Globus pallidus (tissue), 1 donor: ENCODE measurements at regions not wholly inside any gene's neighbourhood (a gene's known extent, or its start where the extent isn't known, plus 50 kb on each side); places are given as distances from the start of the nearest gene placed in this dataset.

Experiments used
- DNase-seq: peaks from one replicate; pipeline ENCODE4 v3.0.0-alpha.2; 2015; ENCODE audit warnings: low spot score

DNA sequence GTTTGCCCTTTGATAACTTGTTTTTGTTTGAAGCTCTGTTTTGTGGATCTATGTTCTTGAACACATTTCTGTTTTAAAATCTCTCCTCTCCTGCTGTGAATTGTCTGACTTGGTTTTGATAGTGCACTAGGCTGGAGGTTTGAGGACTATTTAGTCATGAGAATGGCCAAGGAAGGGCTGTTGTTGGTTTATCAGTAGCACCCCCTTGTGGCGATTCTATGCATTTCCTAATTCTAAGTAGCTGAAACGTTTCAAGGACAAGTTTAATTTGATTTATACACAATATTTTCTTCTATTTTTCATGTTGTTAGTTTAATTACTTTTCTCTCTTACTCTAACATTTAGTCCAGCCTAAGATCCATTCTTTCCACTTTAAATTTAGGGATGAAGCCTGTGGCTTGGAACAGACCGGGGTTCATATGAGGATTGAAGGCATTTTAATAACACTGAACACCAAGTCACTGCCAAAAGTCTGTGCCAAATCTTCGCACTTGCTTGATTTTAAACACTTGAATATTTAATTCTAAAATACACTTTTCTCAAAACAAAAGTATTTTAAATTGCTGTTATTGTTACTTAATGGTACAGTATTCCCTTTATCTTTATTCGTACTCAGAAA is 166.0 kb downstream of the SOCS6 start:
- DNase-seq, result peak; percentile 77

DNA sequence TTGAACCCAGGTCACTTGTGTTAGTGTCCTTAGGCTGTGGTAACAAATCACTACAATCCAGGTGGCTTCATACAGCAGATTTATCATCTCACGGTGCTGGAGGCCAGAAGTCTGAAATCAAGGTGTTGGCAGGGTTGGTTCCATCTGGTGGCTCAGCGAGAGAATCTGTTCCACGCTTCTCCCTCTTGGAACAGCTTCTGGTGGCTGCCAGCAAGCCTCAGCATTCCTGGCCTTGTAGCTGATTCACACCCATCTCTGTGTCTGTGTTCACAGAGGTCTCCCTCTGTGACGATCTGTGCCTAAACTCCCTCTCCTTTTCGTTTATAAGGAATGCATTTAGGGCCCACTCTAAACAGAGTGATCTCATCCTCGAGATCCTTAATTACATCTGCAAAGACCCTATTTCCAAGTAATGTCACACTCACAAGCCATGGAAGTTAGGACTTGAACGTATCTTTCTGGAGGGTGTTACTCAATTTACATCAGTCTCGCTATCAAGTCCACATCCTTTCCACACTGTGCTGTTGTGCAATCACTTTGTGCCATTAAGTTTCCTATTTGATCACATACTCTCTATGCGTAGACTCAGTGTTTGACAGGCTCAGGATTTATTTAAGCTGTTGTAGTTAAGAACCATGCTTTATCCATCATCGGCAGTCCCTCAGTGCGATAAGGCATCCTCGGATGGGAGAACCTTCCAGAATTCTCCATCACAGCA is 164.4 kb downstream of the SOCS6 start:
- DNase-seq, result no peak

DNA sequence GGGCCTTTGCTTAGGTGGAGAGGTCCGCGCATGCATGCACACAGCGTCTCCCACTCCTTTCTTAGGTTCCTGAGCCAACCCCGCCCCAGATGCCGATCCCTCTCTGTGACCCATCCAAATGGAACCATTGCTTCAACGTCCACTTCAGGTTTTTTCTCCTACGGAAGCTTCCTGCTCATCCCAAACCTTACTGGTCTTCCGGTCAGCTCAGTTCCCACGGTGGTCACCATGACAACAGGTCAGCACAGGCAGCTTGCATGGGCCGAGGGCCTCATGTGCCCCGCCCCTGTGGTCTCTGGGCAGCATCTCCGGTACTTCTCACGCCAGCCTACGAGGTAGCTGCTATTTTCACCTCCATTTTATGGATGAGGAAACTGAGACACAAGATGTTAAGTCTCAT is 163.7 kb downstream of the SOCS6 start:
- no peak for DNase-seq

DNA sequence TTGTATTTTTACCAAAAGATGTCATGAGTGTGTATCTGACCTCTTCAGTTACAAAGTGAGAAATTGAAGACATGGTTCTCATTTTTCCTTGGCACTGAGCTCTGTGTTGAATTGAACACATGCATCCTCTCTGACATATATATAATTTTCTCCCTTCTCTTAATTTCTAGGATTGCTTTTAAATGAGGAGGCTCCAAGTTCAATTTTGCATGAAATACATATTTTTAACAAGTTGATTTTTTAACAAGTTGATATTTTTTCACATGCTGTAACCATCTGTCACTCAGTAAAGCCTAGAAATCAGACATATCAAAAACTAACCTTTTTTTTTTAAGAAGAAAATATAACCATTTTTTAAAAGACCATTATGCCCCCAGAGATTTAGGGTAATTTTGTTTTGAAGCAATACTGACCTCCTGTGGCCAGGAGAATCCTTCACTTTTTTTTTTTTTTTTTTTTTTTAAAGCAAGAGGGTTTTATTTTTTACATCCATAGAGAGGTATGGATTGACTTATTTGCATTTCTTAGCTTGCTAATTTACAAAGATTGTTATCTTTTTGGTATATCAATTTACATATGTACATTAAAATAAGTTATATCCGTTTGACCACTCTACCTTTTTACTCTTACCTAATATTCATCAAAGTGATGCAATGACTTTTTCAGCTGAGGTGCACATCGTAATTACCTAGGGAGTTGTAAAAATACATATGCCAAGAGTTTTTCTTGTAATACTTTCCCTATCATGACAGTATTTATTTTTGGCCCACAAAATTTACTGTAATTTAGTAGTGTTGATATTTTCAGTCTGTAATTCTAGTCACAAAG is 161.8 kb downstream of the SOCS6 start:
- DNase-seq, result no peak

DNA sequence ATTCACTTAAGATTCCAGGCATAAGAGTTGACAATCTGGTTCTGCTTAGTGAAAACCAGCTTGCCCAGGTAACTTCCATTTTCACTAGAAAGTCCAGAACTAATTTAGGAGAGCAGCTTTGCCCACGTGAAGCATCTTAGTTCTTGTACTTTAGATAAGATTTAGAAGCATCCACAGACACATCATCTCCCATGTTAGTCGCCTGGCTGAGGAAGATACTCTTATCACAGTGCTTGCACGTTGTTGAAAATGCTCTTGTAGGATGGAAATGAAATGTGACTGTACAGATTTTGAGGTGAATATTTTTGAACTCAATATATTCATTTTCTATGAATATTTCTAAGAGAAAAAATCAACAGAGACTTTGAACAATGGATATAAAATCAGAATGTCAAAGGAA is 159.7 kb downstream of the SOCS6 start:
- no peak for DNase-seq

DNA sequence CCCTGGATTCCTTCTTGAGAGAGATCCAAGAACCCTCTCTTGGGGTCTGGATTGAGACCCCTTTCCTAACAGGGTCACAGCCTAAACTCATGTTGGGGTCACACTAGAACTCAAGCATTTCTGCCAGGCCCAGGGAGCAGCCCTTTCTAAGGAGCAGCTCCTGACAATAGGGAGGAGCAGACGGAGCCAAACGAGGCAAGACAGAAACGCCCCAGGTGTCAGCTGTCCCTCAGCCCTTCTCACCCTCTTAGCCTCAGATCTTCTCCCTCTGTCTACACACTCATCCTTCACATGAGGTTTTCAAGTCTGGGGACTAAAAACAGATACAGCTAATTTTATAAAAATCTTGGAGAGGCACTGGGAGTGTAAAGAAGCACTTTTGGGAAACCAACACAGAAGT is 157.2 kb downstream of the SOCS6 start:
- no peak for DNase-seq

DNA sequence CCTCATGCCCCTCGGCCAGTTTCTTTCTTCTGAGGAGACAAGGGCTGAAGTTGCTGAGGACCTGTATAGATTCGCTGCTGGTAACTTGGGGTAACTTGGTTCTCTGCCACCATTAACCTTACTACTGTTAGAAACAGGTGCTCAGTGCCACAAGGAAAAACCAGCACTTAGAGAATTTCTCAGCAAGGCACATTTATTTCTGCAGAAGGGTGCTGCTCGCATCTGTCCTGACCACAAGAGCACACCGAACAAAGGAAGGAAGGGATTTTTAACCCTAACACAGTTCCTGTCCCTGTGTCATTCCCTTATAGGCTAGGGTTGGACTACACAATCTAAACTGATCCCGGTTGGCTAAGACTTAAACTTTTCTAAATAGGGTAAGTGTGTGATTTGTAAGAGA is 154.1 kb downstream of the SOCS6 start:
- DNase-seq, result no peak

DNA sequence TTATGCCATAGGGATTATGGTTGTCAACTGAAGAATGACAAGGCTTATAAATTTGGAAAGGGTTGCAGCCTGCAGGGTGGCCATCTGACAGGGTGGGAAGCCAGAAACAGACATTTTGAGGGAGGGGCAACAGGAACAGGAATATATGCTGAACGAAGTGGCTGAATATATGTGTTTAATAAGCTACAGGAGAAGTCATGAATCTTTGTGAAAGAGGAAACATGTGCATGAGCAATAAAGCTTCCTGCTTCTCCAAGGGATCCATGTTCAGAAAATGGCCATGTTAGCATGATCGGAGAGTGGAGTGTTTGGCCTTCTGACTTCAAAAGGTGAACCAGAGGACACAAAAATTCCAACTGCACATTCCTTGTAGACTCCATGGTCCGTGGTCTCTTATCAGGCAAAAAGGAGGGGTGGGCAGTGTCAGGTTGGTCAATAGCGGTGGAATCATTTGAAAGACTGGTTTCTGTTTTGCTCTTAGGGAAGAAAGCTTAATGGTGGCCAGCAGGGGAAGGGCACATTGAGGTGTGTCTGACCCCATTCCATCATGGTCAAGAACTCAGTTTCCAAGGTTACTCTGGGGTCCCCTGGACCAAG is 144.1 kb downstream of the SOCS6 start:
- no peak for DNase-seq

DNA sequence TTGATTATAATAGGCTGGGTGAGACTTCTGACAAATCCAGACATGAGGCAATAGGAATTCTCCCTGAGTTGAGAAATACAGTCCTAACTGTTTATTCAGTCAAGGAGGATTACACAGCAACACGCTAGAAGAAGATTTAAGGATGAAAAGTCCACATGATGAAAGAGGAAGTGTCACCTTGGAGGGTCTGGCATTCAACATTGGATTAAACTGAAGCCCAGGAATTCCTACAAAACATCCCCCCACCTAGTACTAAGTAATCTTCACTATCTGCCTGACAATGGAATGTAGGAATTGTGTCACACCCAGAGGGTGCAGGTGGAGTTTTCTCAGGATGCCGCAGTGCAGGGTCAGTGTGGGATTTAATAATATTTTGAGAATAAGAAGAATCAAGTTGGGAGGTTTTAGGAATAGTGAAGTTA is 142.4 kb downstream of the SOCS6 start:
- DNase-seq, result no peak

DNA sequence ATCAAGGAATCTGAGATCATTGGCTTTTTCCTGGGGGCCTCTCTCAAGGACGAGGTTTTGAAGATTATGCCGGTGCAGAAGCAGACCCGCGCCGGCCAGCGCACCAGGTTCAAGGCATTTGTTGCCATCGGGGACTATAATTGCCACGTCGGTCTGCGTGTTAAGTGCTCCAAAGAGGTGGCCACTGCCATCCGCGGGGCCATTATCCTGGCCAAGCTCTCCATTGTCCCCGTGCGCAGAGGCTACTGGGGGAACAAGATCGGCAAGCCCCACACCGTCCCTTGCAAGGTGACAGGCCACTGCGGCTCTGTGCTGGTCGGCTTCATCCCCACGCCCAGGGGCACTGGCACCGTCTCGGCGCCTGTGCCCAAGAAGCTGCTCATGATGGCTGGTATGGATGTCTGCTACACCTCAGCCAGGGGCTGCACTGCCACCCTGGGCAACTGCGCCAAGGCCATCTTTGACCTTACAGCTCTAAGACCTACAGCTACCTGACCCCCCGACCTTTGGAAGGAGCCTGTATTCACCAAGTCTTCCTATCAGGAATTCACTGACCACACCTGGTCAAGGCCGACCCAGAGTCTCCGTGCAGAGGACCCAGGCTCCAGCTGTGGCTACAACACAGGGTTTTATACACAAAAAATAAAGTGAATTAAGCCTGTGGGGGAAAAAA is 141.8 kb downstream of the SOCS6 start:
- DNase-seq, result no peak

DNA sequence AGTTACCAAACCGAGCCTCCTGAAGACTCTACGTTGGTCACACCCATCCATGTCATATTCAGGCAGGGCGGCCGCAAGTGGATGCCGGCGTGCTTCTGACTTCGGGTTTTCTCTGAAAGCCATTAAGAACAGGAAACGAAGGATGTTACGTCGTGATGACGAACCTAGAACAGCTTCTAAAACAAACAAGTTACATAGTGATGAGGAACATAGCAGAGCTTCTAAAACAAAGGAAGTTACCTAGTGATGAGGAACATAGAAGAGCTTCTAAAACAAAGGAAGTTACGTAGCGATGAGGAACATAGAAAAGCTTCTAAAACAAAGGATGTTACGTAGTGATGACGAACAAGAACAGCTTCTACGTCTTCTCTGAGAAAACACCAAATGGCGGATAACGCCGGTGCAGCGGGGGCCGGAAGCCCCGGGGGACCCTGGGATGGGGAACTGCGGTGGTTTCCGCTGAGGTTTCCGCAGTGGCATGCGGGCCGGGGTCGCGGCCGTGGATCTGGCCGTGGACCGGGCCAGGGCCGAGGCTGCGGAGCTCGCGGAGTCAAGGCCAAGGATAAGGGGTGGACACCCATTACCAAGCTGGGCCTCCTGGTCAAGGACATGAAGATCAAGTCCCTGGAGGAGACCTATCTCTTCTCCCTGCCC is 141.1 kb downstream of the SOCS6 start:
- no peak for DNase-seq

DNA sequence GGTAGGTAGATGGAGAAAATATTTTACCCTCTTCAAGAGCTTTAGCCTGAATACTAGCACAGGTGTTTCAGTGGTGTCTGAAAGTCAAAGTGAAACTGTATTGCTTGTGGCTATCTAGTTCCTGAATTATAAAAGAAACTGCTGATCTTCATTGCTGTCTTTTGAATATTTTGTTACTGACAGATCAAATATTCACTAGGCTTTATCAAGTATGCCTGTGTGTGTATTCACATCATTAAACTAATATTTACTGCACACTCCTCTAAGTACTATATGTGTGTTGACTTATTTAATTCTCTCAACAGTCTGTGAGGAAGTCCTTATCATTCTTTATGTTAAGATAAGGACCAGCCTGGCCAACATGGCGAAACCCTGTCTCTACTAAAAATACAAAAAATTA is 139.6 kb downstream of the SOCS6 start:
- DNase-seq, result no peak

DNA sequence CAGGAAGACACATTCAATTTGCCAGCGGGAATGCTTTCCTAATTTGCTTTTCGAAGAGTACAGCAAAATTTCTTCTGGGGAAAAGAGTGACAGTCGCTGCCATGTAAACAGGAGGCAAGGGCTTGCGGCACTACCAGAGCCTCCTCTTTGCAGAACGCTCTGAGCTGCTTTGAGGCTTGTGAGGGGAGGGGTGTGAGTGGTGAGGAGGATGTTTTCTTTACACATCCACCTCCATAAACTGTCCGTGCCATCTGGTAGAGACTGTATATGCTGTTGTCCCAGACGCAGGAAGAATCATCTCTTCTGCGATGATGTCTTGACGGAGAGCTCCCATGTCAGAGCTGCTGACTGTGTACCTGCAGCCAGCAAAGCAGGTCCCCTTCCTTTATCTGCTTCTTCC is 138.0 kb downstream of the SOCS6 start:
- no peak for DNase-seq

DNA sequence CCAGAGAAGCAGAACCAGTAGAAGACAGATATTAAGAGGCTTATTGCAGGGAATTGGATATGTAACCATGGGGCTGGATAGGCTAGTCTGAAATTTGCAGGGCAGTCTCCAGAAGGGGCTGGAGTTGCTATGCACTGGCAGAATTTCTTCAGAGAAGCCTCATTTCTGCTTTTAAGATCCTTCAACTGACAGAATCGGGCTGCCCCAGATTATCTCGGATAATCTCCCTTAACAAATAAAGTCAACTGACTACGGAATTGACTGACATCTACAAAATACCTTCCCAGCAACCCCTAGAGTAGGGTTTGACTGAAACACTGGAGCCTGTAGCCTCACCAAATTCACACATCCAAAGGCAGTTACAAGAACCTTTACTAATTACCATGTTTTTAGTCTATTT is 136.4 kb downstream of the SOCS6 start:
- no peak for DNase-seq

DNA sequence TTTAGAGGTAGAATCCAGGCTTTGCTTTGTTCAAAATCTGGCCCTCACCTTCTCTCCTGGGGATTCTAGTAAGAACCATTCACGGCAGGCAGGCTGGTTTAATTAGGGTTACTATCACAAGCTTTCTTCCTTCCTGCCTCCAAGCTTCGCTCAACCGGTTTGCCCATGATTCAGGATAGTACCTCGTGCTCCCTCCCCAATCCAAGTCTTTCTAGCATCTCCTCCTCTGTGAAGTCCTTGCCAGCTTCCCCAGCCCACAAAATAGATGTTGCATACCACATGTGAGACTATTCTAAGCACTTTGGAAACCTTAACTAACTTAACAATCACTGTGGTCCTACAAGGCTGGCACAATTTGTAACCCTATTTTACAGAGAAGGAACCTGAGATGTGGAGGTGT is 135.1 kb downstream of the SOCS6 start:
- DNase-seq, result no peak

DNA sequence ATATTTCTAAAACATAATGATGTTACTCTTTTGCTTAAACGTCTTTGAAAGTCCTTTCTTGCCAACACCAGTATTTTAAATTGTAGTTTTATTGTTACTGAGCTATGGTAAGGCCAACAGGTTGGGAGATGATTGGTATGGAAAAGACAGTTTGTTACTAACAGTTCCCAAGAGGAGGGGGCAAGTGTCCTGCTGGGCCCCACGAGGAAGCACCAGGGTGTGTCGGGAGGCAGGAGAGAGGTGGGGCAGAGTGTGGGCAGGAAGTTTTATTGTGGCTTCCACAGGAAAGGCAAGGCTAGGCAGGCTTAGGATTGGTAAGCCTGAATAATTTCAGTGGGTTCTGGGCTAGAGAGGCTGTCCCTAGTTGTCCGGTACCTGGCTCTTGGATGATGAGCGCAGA is 134.3 kb downstream of the SOCS6 start:
- no peak for DNase-seq

DNA sequence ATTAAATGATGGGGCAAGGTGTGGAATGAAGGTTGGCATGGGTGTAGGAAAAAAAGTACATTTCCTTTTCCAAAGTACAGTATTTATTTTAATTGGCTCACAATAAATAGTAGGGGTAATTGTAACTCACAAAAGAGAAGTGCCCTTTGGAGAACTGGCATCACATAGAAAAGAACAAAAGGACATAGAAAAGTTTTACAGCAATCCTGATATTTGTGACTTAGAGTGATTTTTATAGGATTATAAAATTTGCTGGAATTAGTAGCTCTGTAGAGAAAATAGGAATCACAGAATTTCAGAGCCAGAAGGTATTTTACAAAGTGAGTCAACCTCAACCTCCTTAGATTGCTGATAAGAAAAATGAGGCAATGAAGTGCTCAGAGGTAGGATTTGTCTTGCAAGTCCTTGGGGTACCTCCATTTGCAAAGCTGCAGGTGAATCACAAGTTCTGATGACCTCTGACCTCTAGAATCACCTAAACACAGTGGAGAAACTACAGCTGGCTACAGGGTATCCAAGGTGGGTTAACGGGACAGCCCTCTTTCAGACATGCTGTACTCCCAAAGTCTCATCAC is 133.6 kb downstream of the SOCS6 start:
- DNase-seq, result no peak

DNA sequence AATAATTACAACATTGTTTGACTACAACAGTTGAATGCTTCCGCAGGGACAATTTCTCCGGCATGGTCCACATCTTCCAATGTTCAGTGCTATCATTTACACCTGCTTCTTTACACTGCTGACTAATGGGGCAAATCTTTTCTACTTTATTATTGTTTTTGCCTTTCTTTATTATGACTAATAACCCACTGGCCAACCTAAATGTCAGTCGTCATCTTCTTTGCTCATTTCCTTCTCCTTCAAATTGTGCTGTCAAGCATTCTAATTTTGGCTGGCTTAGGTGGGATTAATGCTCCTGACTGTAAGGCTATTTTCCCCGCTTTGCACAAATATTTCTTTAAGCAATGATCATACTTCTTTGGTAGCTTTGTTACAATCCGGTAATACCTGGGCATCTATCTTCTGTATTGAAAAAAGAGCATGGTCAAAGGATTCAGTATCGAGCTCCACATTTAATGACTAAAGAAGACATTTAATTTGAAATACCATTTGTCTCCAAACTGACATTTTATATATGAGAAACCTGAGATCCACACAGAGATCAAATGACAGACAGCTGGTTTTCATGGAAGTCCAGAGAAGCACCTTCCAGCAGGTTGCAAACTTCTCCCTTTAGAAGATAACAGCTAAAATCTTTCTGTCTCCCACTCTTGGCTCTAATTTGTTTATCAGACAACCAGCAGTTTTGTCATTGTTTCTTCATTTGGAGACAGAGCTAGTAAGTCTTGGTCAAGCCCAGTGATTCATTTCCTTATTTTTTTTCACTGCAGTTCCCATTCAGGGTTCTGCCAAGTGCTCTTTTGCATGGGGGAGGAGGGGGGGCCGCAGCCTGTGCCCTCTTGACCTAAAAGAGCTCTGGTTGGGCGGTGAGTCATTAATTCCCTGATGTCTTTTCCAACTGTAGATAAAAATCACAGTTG is 132.9 kb downstream of the SOCS6 start:
- DNase-seq, result peak; percentile 51

DNA sequence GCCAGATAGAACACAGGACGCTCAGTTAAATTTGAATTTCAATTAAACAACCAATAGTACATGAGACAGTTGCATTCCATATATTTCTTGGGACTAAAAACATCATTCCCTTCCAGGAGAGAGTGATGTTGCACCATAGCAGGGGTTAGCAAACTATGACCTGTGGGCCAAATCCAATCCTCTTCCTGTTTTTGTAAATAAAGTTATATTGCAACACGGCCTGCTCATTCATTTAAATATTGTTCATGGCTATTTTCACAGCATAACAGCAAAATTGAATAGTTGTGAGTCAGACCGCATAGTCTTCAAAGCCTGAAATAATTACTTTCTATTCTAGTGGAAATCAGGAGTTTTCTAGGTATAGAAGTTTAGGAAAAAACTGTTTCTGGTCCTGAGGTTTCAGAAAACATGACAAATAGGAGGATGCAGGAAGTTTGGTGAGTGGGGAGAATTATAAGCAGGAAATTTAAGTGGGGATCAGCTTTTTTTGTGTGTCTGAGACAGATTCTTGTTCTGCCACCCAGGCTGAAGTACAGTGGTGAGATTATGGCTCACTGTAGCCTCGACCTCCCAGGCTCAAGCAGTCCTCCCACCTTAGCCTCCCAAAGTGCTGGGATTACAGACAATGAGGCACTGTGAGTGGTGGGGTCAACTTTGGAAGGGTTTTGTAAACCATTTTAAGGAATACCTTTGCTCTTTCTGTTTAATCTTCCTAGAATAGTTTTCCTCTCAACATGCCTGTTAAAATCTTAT is 131.5 kb downstream of the SOCS6 start:
- no peak for DNase-seq
